BLaER1 (cell line): ENCODE measurements at regions not wholly inside any gene's neighbourhood (a gene's known extent, or its start where the extent isn't known, plus 50 kb on each side); places are given as distances from the start of the nearest gene placed in this dataset.

Experiments
- H3K27ac ChIP-seq: shearing (Covaris generic); formaldehyde crosslinking; 2 replicates; pipeline ENCODE4 v1.8.1; 2022
- H3K27me3 ChIP-seq: shearing (Covaris generic); formaldehyde crosslinking; 2 replicates; pipeline ENCODE4 v1.8.1; 2022
- H3K36me3 ChIP-seq: shearing (Covaris generic); formaldehyde crosslinking; 2 replicates; pipeline ENCODE4 v1.8.1; 2022
- H3K4me1 ChIP-seq: shearing (Covaris generic); formaldehyde crosslinking; 2 replicates; pipeline ENCODE4 v1.8.1; 2022
- H3K4me2 ChIP-seq: shearing (Covaris generic); formaldehyde crosslinking; 2 replicates; pipeline ENCODE4 v1.8.1; 2022
- H3K4me3 ChIP-seq: shearing (Covaris generic); formaldehyde crosslinking; 2 replicates; pipeline ENCODE4 v1.8.1; 2022
- H3K9ac ChIP-seq: shearing (Covaris generic); formaldehyde crosslinking; 2 replicates; pipeline ENCODE4 v1.8.1; 2022
- H3K9me3 ChIP-seq: shearing (Covaris generic); formaldehyde crosslinking; 2 replicates; pipeline ENCODE4 v1.8.1; 2022
- H4K20me1 ChIP-seq: shearing (Covaris generic); formaldehyde crosslinking; 2 replicates; pipeline ENCODE4 v1.8.1; 2022
- Cebpa-rat ChIP-seq: shearing (Covaris generic); IDR thresholded peaks from 2 replicates; pipeline ENCODE4 v1.8.1; 2022

GRCh38 chr1:82562448-82562847 is 761.7 kb downstream of the ADGRL2 start:
- H3K4me3 ChIP-seq = no peak overlapping the region
- no peaks in the 10 kb centered on the region for H3K9me3 ChIP-seq
- no peaks in the 10 kb centered on the region for H3K27me3 ChIP-seq
- no peak overlapping the region for H3K4me2 ChIP-seq
- no peaks in the 10 kb centered on the region for H4K20me1 ChIP-seq
- H3K9ac ChIP-seq = no peak overlapping the region
- H3K36me3 ChIP-seq = no peaks in the 10 kb centered on the region
- no peak for TF ChIP-seq Cebpa-rat
- no peak overlapping the region for H3K27ac ChIP-seq
- peaks cover 13% of the 10 kb centered on the region for H3K4me1 ChIP-seq

GRCh38 chr1:82560566-82560965 is 759.8 kb downstream of the ADGRL2 start:
- no peak overlapping the region for H3K4me3 ChIP-seq
- H3K4me2 ChIP-seq = no peak overlapping the region
- no peak overlapping the region for H3K27ac ChIP-seq
- no peaks in the 10 kb centered on the region for H3K36me3 ChIP-seq
- H3K27me3 ChIP-seq = no peaks in the 10 kb centered on the region
- TF ChIP-seq Cebpa-rat = no peak
- H3K9me3 ChIP-seq = no peaks in the 10 kb centered on the region
- H3K4me1 ChIP-seq = 0 out of 2 replicates have a peak, but pooled peaks cover 7% of the 10 kb centered on the region
- no peak overlapping the region for H3K9ac ChIP-seq
- H4K20me1 ChIP-seq = no peaks in the 10 kb centered on the region

GRCh38 chr1:82555501-82555900 is 754.8 kb downstream of the ADGRL2 start:
- Histone ChIP-seq H3K36me3 (no peaks in the 10 kb centered on the region), H3K9ac (no peak overlapping the region), H3K27ac (no peak overlapping the region), H3K27me3 (no peaks in the 10 kb centered on the region), H3K4me1 (no peaks in the 10 kb centered on the region), H3K4me3 (no peak overlapping the region), H3K4me2 (no peak overlapping the region), H3K9me3 (no peaks in the 10 kb centered on the region), H4K20me1 (no peaks in the 10 kb centered on the region)
- no peak for TF ChIP-seq Cebpa-rat

- no peak overlapping the region for H3K27ac ChIP-seq
- no peaks in the 10 kb centered on the region for H3K4me1 ChIP-seq
- no peaks in the 10 kb centered on the region for H4K20me1 ChIP-seq
- no peak for TF ChIP-seq Cebpa-rat
- no peak overlapping the region for H3K4me3 ChIP-seq
- H3K9ac ChIP-seq = no peak overlapping the region
- H3K9me3 ChIP-seq = no peaks in the 10 kb centered on the region
- no peaks in the 10 kb centered on the region for H3K36me3 ChIP-seq
- no peaks in the 10 kb centered on the region for H3K27me3 ChIP-seq
- no peak overlapping the region for H3K4me2 ChIP-seq
Observed at GRCh38 chr1:82549841-82550240, 749.1 kb downstream of the ADGRL2 start.

- Histone ChIP-seq H3K9me3 (no peaks in the 10 kb centered on the region), H3K36me3 (no peaks in the 10 kb centered on the region), H4K20me1 (no peaks in the 10 kb centered on the region), H3K9ac (no peak overlapping the region), H3K27me3 (no peaks in the 10 kb centered on the region), H3K4me3 (no peak overlapping the region), H3K4me1 (no peaks in the 10 kb centered on the region), H3K27ac (no peak overlapping the region), H3K4me2 (no peak overlapping the region)
- no peak for TF ChIP-seq Cebpa-rat
Observed at GRCh38 chr1:82542766-82543165, 742.0 kb downstream of the ADGRL2 start.

GRCh38 chr1:82542141-82542540 is 741.4 kb downstream of the ADGRL2 start:
- TF ChIP-seq Cebpa-rat = no peak
- no peak overlapping the region for H3K4me3 ChIP-seq

GRCh38 chr1:82540006-82540405 is 739.3 kb downstream of the ADGRL2 start:
- Histone ChIP-seq H3K9me3 (peaks cover 3% of the 10 kb centered on the region; the same call in 1 of the 2 replicates), H3K4me1 (no peaks in the 10 kb centered on the region), H3K9ac (no peak overlapping the region), H3K36me3 (no peaks in the 10 kb centered on the region), H3K27me3 (no peaks in the 10 kb centered on the region), H3K4me3 (no peak overlapping the region), H3K27ac (no peak overlapping the region), H4K20me1 (no peaks in the 10 kb centered on the region), H3K4me2 (no peak overlapping the region)
- no peak for TF ChIP-seq Cebpa-rat

More at GRCh38 chr1:82542141-82542540, 741.4 kb downstream of the ADGRL2 start:
- Histone ChIP-seq H3K4me2 (no peak overlapping the region), H3K36me3 (no peaks in the 10 kb centered on the region), H3K9ac (no peak overlapping the region), H3K27ac (no peak overlapping the region), H3K4me1 (no peaks in the 10 kb centered on the region), H3K9me3 (no peaks in the 10 kb centered on the region), H3K27me3 (no peaks in the 10 kb centered on the region), H4K20me1 (no peaks in the 10 kb centered on the region)

- Histone ChIP-seq H3K27me3 (no peaks in the 10 kb centered on the region), H3K4me3 (no peak overlapping the region), H3K27ac (no peak overlapping the region), H3K4me2 (no peak overlapping the region), H3K4me1 (no peaks in the 10 kb centered on the region), H3K36me3 (no peaks in the 10 kb centered on the region), H3K9ac (no peak overlapping the region), H4K20me1 (no peaks in the 10 kb centered on the region), H3K9me3 (peaks cover 5% of the 10 kb centered on the region; the same call in 1 of the 2 replicates)
- no peak for TF ChIP-seq Cebpa-rat
Observed at GRCh38 chr1:82538876-82539275, 738.1 kb downstream of the ADGRL2 start.

GRCh38 chr1:82534996-82535395 is 734.3 kb downstream of the ADGRL2 start:
- H4K20me1 ChIP-seq = no peaks in the 10 kb centered on the region
- no peak overlapping the region for H3K27ac ChIP-seq
- no peak overlapping the region for H3K9ac ChIP-seq
- H3K4me1 ChIP-seq = no peaks in the 10 kb centered on the region
- H3K36me3 ChIP-seq = no peaks in the 10 kb centered on the region
- H3K9me3 ChIP-seq = peaks cover 5% of the 10 kb centered on the region; the same call in 1 of the 2 replicates
- H3K4me3 ChIP-seq = no peak overlapping the region
- H3K4me2 ChIP-seq = no peak overlapping the region
- no peaks in the 10 kb centered on the region for H3K27me3 ChIP-seq
- no peak for TF ChIP-seq Cebpa-rat

GRCh38 chr1:82525378-82525777 is 724.6 kb downstream of the ADGRL2 start:
- no peak overlapping the region for H3K27ac ChIP-seq
- H3K4me3 ChIP-seq = no peak overlapping the region
- no peak overlapping the region for H3K4me2 ChIP-seq
- no peaks in the 10 kb centered on the region for H3K36me3 ChIP-seq
- TF ChIP-seq Cebpa-rat = no peak
- no peak overlapping the region for H3K9ac ChIP-seq
- H4K20me1 ChIP-seq = no peaks in the 10 kb centered on the region
- no peaks in the 10 kb centered on the region for H3K27me3 ChIP-seq
- no peaks in the 10 kb centered on the region for H3K9me3 ChIP-seq
- no peaks in the 10 kb centered on the region for H3K4me1 ChIP-seq

GRCh38 chr1:82520611-82521010 is 719.9 kb downstream of the ADGRL2 start:
- no peaks in the 10 kb centered on the region for H3K4me1 ChIP-seq
- TF ChIP-seq Cebpa-rat = no peak
- H3K9me3 ChIP-seq = no peaks in the 10 kb centered on the region
- H4K20me1 ChIP-seq = no peaks in the 10 kb centered on the region
- H3K27me3 ChIP-seq = no peaks in the 10 kb centered on the region
- H3K27ac ChIP-seq = no peak overlapping the region
- H3K4me2 ChIP-seq = no peak overlapping the region
- no peak overlapping the region for H3K9ac ChIP-seq
- H3K36me3 ChIP-seq = no peaks in the 10 kb centered on the region
- no peak overlapping the region for H3K4me3 ChIP-seq
